WTC11 (cell line): ENCODE measurements at regions not wholly inside any gene's neighbourhood (a gene's known extent, or its start where the extent isn't known, plus 50 kb on each side); places are given as distances from the start of the nearest gene placed in this dataset.
"Not testable (repeated sequence)": the region's sequence is repeated elsewhere in the genome, so short reads cannot be mapped to it uniquely, and the experiment has no call there.

Experiments
- ATAC-seq: fragments of 200-7000 bp; cut with Tn5 transposase; 2 replicates; pipeline ENCODE4 v1.10.0; 2021; ENCODE audit warnings: mild to moderate bottlenecking, moderate library complexity
- CTCF ChIA-PET: fragments of 300-600 bp; sonication (Branson Sonifier 250); formaldehyde crosslinking; loops from one replicate; lab custom pipeline; 2021; ENCODE audit warnings: antibody characterized with exemption; lab: Charles Lee
- POLR2A ChIA-PET: fragments of 350-600 bp; sonication (Branson Sonifier 250); formaldehyde crosslinking; loops from one replicate; lab custom pipeline; 2021; ENCODE audit warnings: antibody characterized with exemption; lab: Charles Lee
- DNase-seq: peaks from one replicate; pipeline ENCODE4 v3.0.0; 2021; ENCODE audit warnings: low spot score
- H3K27ac Mint-ChIP-seq: 2 replicates; pipeline ENCODE4 v1.8.0; 2021; ENCODE audit warnings: mixed read lengths
- H3K27me3 Mint-ChIP-seq: 2 replicates; pipeline ENCODE4 v1.8.0; 2021; ENCODE audit warnings: low read depth, mild to moderate bottlenecking, moderate library complexity, mixed read lengths
- H3K36me3 Mint-ChIP-seq: 2 replicates; pipeline ENCODE4 v1.8.0; 2021; ENCODE audit warnings: mixed read lengths
- H3K4me1 Mint-ChIP-seq: 2 replicates; pipeline ENCODE4 v1.8.0; 2022; ENCODE audit warnings: mixed read lengths
- H3K4me3 Mint-ChIP-seq: 2 replicates; pipeline ENCODE4 v1.8.0; 2021; ENCODE audit warnings: mild to moderate bottlenecking, moderate library complexity, mixed read lengths
- H3K9me3 Mint-ChIP-seq: 2 replicates; pipeline ENCODE4 v1.8.0; 2021; ENCODE audit warnings: mixed read lengths
- CREB1 ChIP-seq: sonication (generic); formaldehyde crosslinking; IDR thresholded peaks from 2 replicates; pipeline ENCODE4 v1.8.0; 2023; ENCODE audit warnings: mild to moderate bottlenecking, missing genetic modification reagents
- CREM ChIP-seq: sonication (generic); formaldehyde crosslinking; IDR thresholded peaks from 2 replicates; pipeline ENCODE4 v1.8.1; 2022; ENCODE audit warnings: mild to moderate bottlenecking, missing genetic modification reagents, moderate library complexity
- FOXK1 ChIP-seq: sonication (generic); formaldehyde crosslinking; IDR thresholded peaks from 2 replicates; pipeline ENCODE4 v1.8.0; 2022; ENCODE audit warnings: mild to moderate bottlenecking, moderate library complexity, missing genetic modification reagents
- IRF2 ChIP-seq: sonication (generic); formaldehyde crosslinking; IDR thresholded peaks from 2 replicates; pipeline ENCODE4 v1.8.0; 2022; ENCODE audit warnings: low read depth, missing genetic modification reagents, borderline replicate concordance
- MXD4 ChIP-seq: fragments of 250-450 bp; sonication (Bioruptor Pico); IDR thresholded peaks from 2 replicates; pipeline ENCODE4 v1.8.0; 2021; ENCODE audit warnings: mild to moderate bottlenecking, moderate library complexity, borderline replicate concordance
- NFYB ChIP-seq: sonication (generic); formaldehyde crosslinking; conservative IDR thresholded peaks from 2 replicates; pipeline ENCODE4 v1.8.0; 2022; ENCODE audit warnings: low read depth, missing genetic modification reagents
- NR2C2 ChIP-seq: sonication (generic); formaldehyde crosslinking; IDR thresholded peaks from 2 replicates; pipeline ENCODE4 v1.8.0; 2022; ENCODE audit warnings: mild to moderate bottlenecking, missing genetic modification reagents
- TEAD1 ChIP-seq: sonication (generic); formaldehyde crosslinking; IDR thresholded peaks from 2 replicates; pipeline ENCODE4 v1.8.0; 2022; ENCODE audit warnings: mild to moderate bottlenecking, missing genetic modification reagents
- ZNF138 ChIP-seq: sonication (generic); formaldehyde crosslinking; conservative IDR thresholded peaks from 2 replicates; pipeline ENCODE4 v1.8.1; 2022; ENCODE audit warnings: mild to moderate bottlenecking, moderate library complexity, missing genetic modification reagents
- ZNF263 ChIP-seq: sonication (generic); formaldehyde crosslinking; IDR thresholded peaks from 2 replicates; pipeline ENCODE4 v1.8.1; 2022; ENCODE audit warnings: low read depth, mild to moderate bottlenecking, moderate library complexity, missing genetic modification reagents
- TF ChIP-seq, protein P1 (sequence below): sonication (generic); formaldehyde crosslinking; IDR thresholded peaks from 2 replicates; pipeline ENCODE4 v1.8.0; 2022; ENCODE audit warnings: mild to moderate bottlenecking, missing genetic modification reagents
- TF ChIP-seq, protein P2 (sequence below): sonication (generic); formaldehyde crosslinking; IDR thresholded peaks from 2 replicates; pipeline ENCODE4 v1.8.0; 2022; ENCODE audit warnings: mild to moderate bottlenecking, missing genetic modification reagents
- TF ChIP-seq, protein P3 (sequence below): sonication (generic); formaldehyde crosslinking; IDR thresholded peaks from 2 replicates; pipeline ENCODE4 v1.8.0; 2023; ENCODE audit warnings: mild to moderate bottlenecking, missing genetic modification reagents
- TF ChIP-seq, protein P4 (sequence below): sonication (generic); formaldehyde crosslinking; IDR thresholded peaks from 2 replicates; pipeline ENCODE4 v1.8.0; 2023; ENCODE audit warnings: missing genetic modification reagents, mild to moderate bottlenecking, borderline replicate concordance
- TF ChIP-seq, protein P5 (sequence below): sonication (generic); formaldehyde crosslinking; IDR thresholded peaks from 2 replicates; pipeline ENCODE4 v1.8.1; 2023; ENCODE audit warnings: mild to moderate bottlenecking, missing genetic modification reagents, borderline replicate concordance

DNA sequence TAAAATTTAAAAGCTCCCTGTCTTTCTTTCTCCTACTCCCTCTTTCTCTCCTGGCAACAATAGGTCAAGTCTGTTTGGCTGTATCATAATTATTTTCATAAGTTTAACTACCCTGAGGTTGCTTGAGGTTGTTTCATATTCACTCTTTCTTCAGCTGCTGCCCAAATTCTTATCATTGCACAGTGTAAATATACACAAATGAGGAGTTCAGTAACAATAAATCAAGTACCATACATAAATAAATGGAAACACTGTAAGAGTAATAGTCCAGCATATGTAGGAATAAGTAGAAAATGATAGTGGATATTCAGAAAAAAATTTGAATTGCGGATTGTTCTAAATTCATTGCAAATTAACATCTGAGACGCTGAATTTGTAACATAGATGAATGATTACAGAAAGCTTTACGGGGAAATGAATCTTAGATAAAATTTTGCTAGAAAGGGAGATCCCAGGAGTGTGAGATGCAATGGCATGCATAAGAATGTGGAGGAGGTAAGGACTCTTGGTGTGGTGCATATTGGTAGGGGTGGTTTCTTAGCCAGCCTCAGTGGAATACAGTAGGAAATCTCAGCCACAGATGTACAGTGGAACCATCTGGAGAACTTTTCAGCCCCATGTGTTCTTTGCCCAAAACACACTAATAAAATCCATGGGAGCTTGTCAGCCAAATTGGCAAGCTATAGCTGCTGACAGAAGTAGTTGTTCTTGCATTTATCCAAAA, 480.7 kb downstream of the HTR1B start (continued):
- TF ChIP-seq, protein P1, sequence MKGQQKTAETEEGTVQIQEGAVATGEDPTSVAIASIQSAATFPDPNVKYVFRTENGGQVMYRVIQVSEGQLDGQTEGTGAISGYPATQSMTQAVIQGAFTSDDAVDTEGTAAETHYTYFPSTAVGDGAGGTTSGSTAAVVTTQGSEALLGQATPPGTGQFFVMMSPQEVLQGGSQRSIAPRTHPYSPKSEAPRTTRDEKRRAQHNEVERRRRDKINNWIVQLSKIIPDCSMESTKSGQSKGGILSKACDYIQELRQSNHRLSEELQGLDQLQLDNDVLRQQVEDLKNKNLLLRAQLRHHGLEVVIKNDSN (CRISPR knock-in tag): no peak
- TF ChIP-seq TEAD1 (CRISPR knock-in tag) (no peak), MXD4 (CRISPR knock-in tag) (no peak), NR2C2 (no peak), FOXK1 (CRISPR knock-in tag) (no peak), CREB1 (CRISPR knock-in tag) (no peak), IRF2 (CRISPR knock-in tag) (no peak)
- TF ChIP-seq, protein P2, sequence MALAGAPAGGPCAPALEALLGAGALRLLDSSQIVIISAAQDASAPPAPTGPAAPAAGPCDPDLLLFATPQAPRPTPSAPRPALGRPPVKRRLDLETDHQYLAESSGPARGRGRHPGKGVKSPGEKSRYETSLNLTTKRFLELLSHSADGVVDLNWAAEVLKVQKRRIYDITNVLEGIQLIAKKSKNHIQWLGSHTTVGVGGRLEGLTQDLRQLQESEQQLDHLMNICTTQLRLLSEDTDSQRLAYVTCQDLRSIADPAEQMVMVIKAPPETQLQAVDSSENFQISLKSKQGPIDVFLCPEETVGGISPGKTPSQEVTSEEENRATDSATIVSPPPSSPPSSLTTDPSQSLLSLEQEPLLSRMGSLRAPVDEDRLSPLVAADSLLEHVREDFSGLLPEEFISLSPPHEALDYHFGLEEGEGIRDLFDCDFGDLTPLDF (CRISPR knock-in tag): no peak

DNA sequence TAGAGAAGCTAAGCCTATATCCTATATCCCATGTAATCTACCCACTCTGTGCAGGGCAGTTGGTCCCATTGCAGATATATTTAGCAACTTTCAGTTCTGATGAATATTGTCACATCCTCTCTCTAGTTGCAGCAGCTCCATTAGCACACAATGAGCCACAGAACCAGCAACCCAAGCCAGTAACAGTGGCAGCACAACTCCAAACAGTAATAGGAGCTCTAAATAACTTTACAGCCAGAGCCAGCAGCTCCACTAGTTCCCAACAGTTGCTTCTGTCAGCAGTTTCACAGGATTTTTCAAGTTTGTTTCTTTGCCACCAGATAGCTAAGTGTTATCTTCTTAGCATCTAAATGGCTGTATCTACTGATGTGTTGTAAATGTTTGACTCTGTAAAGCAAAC, 490.8 kb downstream of the HTR1B start:
- H3K36me3 Mint-ChIP-seq: no peaks in the 10 kb centered on the region
- H3K9me3 Mint-ChIP-seq: peaks cover 3% of the 10 kb centered on the region; the same call in 1 of the 2 replicates
- POLR2A ChIA-PET: interaction anchor here (0.6 kb wide), 1 partner anchor 42 kb away, joined by 3 read pairs; no protein-coding TSS in a partner anchor
- peaks cover 3% of the 10 kb centered on the region; the same call in 1 of the 2 replicates for H3K27me3 Mint-ChIP-seq
- no peak overlapping the region for H3K4me3 Mint-ChIP-seq
- TF ChIP-seq CREM: no peak
- CTCF ChIA-PET: interaction anchor here (0.6 kb wide), 1 partner anchor 481 kb away, joined by 3 read pairs; no protein-coding TSS in a partner anchor
- ATAC-seq (no peak), DNase-seq (no peak)
- no peaks in the 10 kb centered on the region for H3K4me1 Mint-ChIP-seq
- H3K27ac Mint-ChIP-seq: no peak overlapping the region

DNA sequence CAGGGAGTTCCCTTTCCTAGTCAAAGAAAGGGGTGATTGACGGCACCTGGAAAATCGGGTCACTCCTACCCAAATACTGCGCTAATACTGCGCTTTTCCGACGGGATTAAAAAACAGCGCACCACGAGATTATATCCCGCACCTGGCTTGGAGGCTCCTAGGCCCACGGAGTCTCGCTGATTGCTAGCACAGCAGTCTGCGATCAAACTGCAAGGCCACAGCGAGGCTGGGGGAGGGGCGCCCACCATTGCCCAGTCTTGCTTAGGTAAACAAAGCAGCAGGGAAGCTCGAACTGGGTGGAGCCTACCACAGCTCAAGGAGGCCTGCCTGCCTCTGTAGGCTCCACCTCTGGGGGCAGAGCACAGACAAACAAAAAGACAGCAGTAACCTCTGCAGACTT, 504.1 kb downstream of the HTR1B start:
- CTCF ChIA-PET, H3K36me3 Mint-ChIP-seq, POLR2A ChIA-PET, ATAC-seq: not testable (repeated sequence)
- H3K4me1 Mint-ChIP-seq: peaks cover 27% of the 10 kb centered on the region
- H3K9me3 Mint-ChIP-seq: peaks cover 14% of the 10 kb centered on the region; the same call in 1 of the 2 replicates
- TF ChIP-seq, protein P3, sequence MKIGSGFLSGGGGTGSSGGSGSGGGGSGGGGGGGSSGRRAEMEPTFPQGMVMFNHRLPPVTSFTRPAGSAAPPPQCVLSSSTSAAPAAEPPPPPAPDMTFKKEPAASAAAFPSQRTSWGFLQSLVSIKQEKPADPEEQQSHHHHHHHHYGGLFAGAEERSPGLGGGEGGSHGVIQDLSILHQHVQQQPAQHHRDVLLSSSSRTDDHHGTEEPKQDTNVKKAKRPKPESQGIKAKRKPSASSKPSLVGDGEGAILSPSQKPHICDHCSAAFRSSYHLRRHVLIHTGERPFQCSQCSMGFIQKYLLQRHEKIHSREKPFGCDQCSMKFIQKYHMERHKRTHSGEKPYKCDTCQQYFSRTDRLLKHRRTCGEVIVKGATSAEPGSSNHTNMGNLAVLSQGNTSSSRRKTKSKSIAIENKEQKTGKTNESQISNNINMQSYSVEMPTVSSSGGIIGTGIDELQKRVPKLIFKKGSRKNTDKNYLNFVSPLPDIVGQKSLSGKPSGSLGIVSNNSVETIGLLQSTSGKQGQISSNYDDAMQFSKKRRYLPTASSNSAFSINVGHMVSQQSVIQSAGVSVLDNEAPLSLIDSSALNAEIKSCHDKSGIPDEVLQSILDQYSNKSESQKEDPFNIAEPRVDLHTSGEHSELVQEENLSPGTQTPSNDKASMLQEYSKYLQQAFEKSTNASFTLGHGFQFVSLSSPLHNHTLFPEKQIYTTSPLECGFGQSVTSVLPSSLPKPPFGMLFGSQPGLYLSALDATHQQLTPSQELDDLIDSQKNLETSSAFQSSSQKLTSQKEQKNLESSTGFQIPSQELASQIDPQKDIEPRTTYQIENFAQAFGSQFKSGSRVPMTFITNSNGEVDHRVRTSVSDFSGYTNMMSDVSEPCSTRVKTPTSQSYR (CRISPR knock-in tag): peak; percentile 52; the same call in 1 of the 2 replicates
- peak; percentile 78 for DNase-seq
- H3K27ac Mint-ChIP-seq: peak overlapping the region; percentile 80
- peaks cover 10% of the 10 kb centered on the region for H3K27me3 Mint-ChIP-seq
- peak overlapping the region; percentile 66 for H3K4me3 Mint-ChIP-seq

DNA sequence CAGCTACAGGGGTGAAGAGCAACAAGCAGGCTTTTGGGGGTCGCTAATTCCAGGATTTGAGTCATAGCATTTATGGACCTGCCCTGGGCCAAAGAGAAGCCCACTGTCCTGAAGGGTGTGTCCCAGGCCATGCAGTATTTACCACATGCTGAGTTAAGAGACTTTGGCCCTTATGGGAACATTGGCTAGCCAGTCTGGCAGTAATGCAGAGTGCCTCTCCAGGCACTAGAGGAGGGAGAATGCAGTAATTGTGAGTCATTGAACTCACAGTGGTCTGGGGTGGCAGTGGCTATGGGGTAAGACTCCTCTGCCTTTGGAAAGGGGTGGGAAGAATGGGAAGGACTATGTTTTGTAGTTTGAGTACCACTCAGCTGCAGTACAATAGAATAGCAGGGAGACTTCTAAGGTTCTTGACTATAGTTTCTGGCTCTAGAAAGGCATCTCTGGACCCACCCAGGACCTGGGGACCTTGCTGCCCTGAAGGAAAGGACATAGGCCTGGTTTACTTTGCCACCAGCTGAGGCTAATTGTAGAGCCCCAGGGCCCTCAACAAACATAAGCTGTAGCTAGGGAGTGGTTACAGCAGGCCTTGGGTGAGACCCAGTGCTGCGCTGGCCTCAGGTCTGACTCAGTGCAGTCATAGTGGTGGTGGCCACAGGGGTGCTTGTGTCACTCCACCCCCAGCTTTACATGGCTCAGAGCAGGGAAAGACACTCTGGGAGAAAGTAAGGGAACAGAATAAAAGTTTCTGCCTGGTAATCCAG, 520.9 kb downstream of the HTR1B start:
- ChIA-PET POLR2A (no interaction called here), CTCF (no interaction called here)
- ATAC-seq (no peak), DNase-seq (no peak)
- H3K9me3 Mint-ChIP-seq: no peaks in the 10 kb centered on the region
- no peak overlapping the region for H3K27ac Mint-ChIP-seq
- H3K4me3 Mint-ChIP-seq: no peak overlapping the region
- no peaks in the 10 kb centered on the region for H3K4me1 Mint-ChIP-seq
- no peaks in the 10 kb centered on the region for H3K27me3 Mint-ChIP-seq
- no peaks in the 10 kb centered on the region for H3K36me3 Mint-ChIP-seq
- TF ChIP-seq ZNF263 (CRISPR knock-in tag) (no peak), ZNF138 (no peak), NFYB (CRISPR knock-in tag) (no peak)
- TF ChIP-seq, protein P4, sequence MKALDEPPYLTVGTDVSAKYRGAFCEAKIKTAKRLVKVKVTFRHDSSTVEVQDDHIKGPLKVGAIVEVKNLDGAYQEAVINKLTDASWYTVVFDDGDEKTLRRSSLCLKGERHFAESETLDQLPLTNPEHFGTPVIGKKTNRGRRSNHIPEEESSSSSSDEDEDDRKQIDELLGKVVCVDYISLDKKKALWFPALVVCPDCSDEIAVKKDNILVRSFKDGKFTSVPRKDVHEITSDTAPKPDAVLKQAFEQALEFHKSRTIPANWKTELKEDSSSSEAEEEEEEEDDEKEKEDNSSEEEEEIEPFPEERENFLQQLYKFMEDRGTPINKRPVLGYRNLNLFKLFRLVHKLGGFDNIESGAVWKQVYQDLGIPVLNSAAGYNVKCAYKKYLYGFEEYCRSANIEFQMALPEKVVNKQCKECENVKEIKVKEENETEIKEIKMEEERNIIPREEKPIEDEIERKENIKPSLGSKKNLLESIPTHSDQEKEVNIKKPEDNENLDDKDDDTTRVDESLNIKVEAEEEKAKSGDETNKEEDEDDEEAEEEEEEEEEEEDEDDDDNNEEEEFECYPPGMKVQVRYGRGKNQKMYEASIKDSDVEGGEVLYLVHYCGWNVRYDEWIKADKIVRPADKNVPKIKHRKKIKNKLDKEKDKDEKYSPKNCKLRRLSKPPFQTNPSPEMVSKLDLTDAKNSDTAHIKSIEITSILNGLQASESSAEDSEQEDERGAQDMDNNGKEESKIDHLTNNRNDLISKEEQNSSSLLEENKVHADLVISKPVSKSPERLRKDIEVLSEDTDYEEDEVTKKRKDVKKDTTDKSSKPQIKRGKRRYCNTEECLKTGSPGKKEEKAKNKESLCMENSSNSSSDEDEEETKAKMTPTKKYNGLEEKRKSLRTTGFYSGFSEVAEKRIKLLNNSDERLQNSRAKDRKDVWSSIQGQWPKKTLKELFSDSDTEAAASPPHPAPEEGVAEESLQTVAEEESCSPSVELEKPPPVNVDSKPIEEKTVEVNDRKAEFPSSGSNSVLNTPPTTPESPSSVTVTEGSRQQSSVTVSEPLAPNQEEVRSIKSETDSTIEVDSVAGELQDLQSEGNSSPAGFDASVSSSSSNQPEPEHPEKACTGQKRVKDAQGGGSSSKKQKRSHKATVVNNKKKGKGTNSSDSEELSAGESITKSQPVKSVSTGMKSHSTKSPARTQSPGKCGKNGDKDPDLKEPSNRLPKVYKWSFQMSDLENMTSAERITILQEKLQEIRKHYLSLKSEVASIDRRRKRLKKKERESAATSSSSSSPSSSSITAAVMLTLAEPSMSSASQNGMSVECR (CRISPR knock-in tag): no peak
- TF ChIP-seq, protein P5, sequence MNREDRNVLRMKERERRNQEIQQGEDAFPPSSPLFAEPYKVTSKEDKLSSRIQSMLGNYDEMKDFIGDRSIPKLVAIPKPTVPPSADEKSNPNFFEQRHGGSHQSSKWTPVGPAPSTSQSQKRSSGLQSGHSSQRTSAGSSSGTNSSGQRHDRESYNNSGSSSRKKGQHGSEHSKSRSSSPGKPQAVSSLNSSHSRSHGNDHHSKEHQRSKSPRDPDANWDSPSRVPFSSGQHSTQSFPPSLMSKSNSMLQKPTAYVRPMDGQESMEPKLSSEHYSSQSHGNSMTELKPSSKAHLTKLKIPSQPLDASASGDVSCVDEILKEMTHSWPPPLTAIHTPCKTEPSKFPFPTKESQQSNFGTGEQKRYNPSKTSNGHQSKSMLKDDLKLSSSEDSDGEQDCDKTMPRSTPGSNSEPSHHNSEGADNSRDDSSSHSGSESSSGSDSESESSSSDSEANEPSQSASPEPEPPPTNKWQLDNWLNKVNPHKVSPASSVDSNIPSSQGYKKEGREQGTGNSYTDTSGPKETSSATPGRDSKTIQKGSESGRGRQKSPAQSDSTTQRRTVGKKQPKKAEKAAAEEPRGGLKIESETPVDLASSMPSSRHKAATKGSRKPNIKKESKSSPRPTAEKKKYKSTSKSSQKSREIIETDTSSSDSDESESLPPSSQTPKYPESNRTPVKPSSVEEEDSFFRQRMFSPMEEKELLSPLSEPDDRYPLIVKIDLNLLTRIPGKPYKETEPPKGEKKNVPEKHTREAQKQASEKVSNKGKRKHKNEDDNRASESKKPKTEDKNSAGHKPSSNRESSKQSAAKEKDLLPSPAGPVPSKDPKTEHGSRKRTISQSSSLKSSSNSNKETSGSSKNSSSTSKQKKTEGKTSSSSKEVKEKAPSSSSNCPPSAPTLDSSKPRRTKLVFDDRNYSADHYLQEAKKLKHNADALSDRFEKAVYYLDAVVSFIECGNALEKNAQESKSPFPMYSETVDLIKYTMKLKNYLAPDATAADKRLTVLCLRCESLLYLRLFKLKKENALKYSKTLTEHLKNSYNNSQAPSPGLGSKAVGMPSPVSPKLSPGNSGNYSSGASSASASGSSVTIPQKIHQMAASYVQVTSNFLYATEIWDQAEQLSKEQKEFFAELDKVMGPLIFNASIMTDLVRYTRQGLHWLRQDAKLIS (CRISPR knock-in tag): no peak
